ENCODE measurements at regions not wholly inside any gene's neighbourhood (a gene's known extent, or its start where the extent isn't known, plus 50 kb on each side); places are given as distances from the start of the nearest gene placed in this dataset.

DNA sequence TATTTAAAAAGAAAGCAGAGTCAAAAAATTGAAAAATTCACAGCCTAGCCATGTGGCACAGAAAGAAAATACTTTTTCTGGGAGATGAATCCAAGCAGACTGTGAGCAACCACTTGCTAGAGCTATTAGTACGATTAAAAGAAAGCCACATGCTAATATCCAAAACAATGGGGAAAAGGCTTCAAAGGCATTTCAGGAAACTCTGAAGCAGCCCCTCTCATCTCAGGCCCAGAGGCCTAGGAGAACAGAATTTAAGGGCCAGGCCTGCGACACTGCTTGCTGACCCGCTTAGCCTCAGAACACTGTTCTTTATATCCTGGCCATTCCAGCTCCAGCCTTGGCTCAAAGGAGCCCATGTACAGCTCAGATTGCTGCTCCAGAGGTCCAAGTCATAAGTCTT lies 1257.0 kb upstream of the CDH18 start:
- TF ChIP-seq POLR2A (IDR thresholded peaks at IDR 0.05) (no peak), EP300 (IDR thresholded peaks at IDR 0.05) (no peak), POLR2AphosphoS5 (IDR thresholded peaks at IDR 0.05) (no peak)
- TF ChIP-seq, protein P1, sequence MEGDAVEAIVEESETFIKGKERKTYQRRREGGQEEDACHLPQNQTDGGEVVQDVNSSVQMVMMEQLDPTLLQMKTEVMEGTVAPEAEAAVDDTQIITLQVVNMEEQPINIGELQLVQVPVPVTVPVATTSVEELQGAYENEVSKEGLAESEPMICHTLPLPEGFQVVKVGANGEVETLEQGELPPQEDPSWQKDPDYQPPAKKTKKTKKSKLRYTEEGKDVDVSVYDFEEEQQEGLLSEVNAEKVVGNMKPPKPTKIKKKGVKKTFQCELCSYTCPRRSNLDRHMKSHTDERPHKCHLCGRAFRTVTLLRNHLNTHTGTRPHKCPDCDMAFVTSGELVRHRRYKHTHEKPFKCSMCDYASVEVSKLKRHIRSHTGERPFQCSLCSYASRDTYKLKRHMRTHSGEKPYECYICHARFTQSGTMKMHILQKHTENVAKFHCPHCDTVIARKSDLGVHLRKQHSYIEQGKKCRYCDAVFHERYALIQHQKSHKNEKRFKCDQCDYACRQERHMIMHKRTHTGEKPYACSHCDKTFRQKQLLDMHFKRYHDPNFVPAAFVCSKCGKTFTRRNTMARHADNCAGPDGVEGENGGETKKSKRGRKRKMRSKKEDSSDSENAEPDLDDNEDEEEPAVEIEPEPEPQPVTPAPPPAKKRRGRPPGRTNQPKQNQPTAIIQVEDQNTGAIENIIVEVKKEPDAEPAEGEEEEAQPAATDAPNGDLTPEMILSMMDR (IDR thresholded peaks at IDR 0.05), result no peak
